HTR-8/SVneo (cell line): ENCODE measurements at regions not wholly inside any gene's neighbourhood (a gene's known extent, or its start where the extent isn't known, plus 50 kb on each side); places are given as distances from the start of the nearest gene placed in this dataset.
"Not testable (repeated sequence)": the region's sequence is repeated elsewhere in the genome, so short reads cannot be mapped to it uniquely, and the experiment has no call there.

ENCODE experiments used
- DNase-seq: peaks from one replicate; pipeline ENCODE4 v3.0.0; 2011; ENCODE audit warnings: low spot score, mixed read lengths; ENCODE audit not compliant: insufficient read length
- FAIRE-seq: peaks from 2 replicates; lab custom pipeline; 2011; peaks lifted over from hg19 to GRCh38; lab: Jason Lieb, UNC

DNA sequence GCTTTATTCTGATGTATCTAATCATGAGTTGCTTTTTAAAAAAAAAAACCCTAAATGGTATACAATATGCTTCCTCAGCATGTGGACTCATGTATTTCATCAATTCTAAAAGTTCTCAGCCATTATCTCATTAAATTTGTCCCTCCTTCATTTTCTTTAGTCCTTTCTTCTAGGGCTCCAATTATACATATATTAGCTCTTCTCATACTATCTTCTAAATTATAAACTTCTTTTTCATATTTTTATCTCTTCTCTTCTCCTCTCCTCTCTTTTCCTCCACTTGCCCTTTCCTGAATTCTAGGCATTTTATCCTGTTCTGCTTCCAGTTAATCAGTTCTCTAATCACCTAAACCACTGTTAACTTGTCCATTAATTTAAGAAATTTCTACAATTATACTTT is 55.0 kb upstream of the IL33 start:
- no peak for FAIRE-seq

GRCh38 chr9:6153425-6153824 is 62.2 kb upstream of the IL33 start:
- no peak for FAIRE-seq
- no peak for DNase-seq

More for the DNA sequence above, 55.0 kb upstream of the IL33 start:
- DNase-seq: no peak

GRCh38 chr9:6152788-6153187 is 62.8 kb upstream of the IL33 start:
- DNase-seq: no peak
- FAIRE-seq: no peak

DNA sequence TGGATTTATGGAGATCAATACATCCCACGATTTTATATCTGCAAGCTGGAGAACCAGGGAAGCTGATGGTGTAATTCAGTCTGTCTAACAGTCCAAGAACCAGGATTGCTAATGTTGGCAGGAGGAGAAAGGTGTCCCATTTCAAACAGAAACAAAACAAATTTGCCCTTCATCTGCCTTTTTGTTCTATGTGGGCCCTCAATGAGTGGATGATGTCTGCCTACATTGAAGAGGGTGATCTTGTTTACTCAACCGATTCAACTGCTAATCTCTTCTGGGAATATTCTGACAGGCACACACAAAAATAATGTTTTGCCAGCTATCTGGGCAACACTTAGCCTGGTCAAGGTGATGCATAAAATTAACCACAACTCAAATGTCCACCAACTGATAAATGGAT is 65.1 kb upstream of the IL33 start:
- FAIRE-seq: no peak

GRCh38 chr9:6149315-6149714 is 66.3 kb upstream of the IL33 start:
- DNase-seq (no peak), FAIRE-seq (no peak)

More for the DNA sequence above, 65.1 kb upstream of the IL33 start:
- no peak for DNase-seq

GRCh38 chr9:6147846-6148245 is 67.8 kb upstream of the IL33 start:
- DNase-seq (no peak), FAIRE-seq (no peak)

GRCh38 chr9:6144947-6145346 is 70.7 kb upstream of the IL33 start:
- no peak for FAIRE-seq

DNA sequence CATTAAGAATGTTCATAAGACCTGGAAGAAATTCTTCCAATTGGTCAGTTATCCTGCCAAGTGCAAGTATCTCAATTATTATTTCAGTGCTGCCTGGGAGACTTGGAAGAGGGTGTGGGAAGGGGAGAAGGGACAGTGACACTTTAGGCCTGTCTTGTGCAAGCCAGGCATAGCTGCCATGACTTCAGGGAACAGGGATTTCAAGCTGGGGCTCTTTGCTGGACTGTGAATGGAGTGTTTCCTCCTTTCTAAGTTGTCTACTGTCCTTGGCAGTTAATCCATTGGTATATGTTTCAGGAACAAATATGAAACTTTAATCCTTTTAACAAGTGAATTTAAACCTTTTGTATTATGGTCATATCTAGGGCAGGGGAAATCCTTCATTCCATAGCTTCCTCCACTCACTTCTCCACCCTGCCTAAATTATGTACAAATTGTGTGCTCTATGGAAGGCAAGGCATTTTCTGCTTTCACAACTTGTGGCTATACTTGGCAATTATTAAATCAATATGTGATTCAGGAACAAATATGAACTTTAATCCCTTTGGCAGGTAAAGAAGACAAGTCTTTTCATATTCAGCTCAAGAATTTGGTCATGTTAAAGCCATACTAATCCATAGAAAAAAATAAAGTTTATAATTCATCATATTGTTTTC is 72.7 kb upstream of the IL33 start:
- DNase-seq: no peak
- FAIRE-seq: no peak

More at GRCh38 chr9:6144947-6145346, 70.7 kb upstream of the IL33 start:
- DNase-seq: no peak

DNA sequence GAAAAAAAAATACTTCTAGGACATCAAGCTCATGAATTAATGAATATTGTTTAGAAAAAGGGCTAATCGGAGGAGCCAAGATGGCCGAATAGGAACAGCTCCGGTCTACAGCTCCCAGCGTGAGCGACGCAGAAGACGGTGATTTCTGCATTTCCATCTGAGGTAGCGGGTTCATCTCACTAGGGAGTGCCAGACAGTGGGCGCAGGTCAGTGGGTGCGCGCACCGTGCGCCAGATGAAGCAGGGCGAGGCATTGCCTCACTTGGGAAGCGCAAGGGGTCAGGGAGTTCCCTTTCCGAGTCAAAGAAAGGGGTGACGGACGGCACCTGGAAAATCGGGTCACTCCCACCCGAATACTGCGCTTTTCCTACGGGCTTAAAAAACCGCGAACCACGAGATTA is 79.8 kb upstream of the IL33 start:
- DNase-seq, FAIRE-seq: not testable (repeated sequence)

- DNase-seq (no peak), FAIRE-seq (no peak)
Observed at GRCh38 chr9:6134661-6135180, 80.9 kb upstream of the IL33 start.

DNA sequence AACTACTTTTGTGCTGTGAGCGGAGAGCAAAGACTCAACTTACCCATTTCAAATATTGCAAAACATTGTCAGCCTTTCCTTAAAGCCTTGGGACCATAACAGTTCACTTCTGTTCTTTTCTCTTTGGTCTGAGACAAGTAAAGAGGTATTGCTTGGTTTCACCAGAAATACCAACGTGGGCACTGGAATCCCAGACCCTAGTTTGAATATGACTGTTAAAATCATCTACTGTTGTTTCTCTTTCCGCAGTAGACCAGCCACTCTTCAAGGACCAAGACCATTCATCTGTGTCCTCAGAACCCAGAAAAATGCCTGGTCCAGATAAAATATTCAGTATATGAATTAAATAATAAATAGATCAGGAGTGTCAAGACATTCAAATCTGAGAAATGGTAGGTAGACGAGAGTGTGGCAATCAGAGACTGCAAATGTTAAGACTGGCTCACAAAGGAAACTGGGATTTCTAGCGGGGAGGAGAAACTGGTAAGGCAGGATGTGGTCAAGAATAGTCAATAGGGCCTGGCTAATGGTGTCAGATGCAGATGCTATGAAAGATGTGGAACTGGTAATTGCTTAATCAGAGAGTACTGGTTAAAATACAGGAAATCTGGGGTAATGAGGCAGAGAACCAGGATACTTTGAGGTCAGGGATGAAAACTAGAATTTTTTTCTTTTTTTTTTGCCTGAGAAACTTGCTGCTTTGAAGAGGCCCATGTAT is 82.1 kb upstream of the IL33 start:
- DNase-seq: no peak
- no peak for FAIRE-seq

- no peak for FAIRE-seq
- no peak for DNase-seq
Observed at GRCh38 chr9:6132650-6133049, 83.0 kb upstream of the IL33 start.

- FAIRE-seq (no peak), DNase-seq (no peak)
Observed at GRCh38 chr9:6128030-6128429, 87.6 kb upstream of the IL33 start.

DNA sequence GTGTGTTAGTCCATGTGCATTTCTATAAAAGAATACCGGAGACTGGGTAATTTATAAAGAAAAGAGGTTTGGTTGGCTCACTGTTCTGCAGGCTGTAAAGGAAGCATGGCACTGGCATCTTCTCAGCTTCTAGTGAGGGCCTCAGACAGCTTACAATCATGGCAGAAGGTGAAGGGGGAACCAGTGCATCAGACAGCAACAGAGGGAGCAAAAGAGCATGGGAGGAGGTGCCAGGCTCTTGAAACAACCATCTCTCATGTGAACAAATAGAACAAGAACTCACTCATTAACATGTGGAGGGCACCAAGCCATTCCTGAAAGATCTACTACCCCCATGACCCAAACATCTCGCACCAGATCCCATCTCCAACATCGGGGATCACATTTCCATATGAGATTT is 89.2 kb upstream of the IL33 start:
- DNase-seq (no peak), FAIRE-seq (no peak)

DNA sequence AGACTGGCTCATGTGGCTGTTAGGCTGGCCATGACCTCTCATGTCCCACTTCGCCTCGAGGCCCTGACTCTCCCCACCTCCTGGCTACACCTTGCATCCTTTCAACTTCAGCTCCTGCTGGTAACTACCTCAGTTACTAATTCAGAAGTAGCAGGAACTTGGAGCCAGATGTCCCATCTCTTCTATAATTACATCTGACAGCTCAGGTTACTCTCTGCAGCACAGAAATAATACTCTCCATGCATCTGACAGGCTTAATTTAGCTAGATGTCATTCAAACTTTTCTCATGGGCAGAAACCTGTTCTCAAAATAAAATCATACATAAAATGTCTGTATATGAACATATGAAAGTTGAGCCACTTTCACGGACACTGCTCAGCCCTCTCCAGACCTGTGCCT is 92.2 kb upstream of the IL33 start:
- FAIRE-seq (no peak), DNase-seq (no peak)

GRCh38 chr9:6121707-6122106 is 93.9 kb upstream of the IL33 start:
- no peak for DNase-seq
- FAIRE-seq: no peak

DNA sequence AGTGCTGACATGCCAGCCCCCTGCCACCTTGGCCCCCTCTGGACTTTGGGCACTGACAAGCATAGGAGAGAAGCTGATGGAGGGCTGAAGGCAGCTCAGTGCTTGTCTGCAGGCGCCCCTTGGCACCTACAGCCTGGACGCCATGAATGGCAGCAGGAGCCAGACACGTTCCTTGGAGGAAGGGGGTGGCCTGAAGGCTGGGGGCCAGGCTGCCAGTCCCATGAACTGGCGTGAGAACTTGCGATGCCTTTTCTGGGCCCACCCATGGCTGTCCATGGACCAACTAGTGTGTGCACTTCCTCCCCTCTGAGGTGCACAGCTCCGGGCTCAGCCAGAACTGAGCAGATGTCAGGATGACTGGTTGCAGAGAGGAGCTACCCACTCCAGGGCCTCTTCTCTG is 99.0 kb upstream of the RANBP6 start:
- FAIRE-seq: no peak
- DNase-seq: no peak

DNA sequence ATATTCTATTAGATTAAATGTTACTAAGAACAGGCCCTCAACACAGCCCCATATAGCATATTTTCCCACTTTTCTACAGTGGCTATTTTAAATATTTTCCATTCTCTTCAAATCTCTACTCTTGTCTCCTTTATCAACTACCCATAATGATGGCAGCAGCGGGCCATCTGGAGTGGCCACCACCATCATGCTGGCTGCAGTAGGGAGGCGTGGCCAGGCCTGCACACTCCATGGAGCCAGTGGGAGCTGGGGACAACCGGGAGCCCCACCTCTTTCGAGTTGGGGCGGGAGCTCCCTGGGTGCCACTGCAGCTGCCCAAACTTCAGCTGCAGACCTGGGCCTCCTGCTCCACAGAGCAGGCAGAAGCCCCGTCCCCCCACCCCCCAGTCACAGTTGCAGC is 98.4 kb upstream of the RANBP6 start:
- FAIRE-seq: no peak
- no peak for DNase-seq

GRCh38 chr9:6113312-6113711 is 97.9 kb upstream of the RANBP6 start:
- FAIRE-seq (no peak), DNase-seq (no peak)

DNA sequence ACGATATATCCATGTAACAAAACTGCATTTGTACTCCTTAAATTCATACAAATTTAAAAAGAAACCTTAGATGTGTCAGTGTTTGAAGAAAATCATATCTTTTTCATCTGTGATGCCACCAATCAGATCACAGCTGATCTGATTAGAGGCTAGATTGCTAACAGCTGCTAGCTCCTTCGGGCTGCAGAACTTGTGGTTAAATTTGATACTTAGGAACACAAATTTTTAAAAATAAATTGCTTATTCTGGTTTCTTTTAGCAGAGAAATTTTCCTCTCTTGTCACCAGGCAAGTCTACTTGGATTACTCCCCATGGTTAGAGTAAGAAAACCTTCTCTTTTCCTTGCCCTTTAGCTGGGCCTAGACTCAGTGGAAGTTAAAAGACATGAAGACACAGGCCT is 94.6 kb upstream of the RANBP6 start:
- no peak for FAIRE-seq
- DNase-seq: no peak

DNA sequence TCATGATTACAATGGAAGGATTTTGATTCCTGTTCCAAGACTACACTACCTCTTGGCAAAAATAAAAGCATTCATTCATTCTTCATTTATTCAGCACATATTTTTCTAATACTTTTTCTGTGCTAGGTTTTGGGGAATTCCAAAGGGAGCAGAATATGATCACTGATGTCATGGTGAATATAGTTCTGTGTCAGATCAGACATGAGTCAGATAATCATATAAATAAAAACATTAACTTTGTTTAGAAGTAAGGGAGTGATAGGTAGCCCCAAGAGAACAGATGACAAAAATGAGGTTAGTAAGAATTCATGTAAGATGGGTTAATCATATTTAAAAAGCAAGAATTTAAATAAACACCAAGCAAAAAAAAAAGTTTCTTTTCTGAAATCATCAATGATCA is 94.1 kb upstream of the RANBP6 start:
- DNase-seq (no peak), FAIRE-seq (no peak)
